GM23338 (cell line): ENCODE measurements at regions not wholly inside any gene's neighbourhood (a gene's known extent, or its start where the extent isn't known, plus 50 kb on each side); places are given as distances from the start of the nearest gene placed in this dataset.
"Not testable (repeated sequence)": the region's sequence is repeated elsewhere in the genome, so short reads cannot be mapped to it uniquely, and the experiment has no call there.

ENCODE experiments used
- ATAC-seq: fragments of 200-7000 bp; cut with Tn5 transposase; 3 replicates; pipeline ENCODE4 v1.9.1; 2020
- DNase-seq: peaks from one replicate; pipeline ENCODE4 v3.0.0-alpha.2; 2015; ENCODE audit warnings: low spot score
- H2AFZ ChIP-seq: fragments of 200-600 bp; sonication (generic); 2 replicates; pipeline ENCODE4 v1.8.0; 2016; ENCODE audit warnings: antibody characterized with exemption, mild to moderate bottlenecking, moderate library complexity
- H3F3A ChIP-seq: fragments of 200-600 bp; sonication (generic); replicated peaks from 2 replicates; pipeline ENCODE4 v1.8.0; 2017; ENCODE audit warnings: antibody characterized with exemption, mixed run types, low read depth
- H3K27ac ChIP-seq: fragments of 200-600 bp; sonication (generic); 2 replicates; pipeline ENCODE4 v1.6.1; 2016; ENCODE audit warnings: low read depth
- H3K27me3 ChIP-seq: fragments of 200-600 bp; sonication (generic); 2 replicates; pipeline ENCODE4 v1.8.0; 2016; ENCODE audit warnings: mild to moderate bottlenecking, mixed run types, moderate library complexity; ENCODE audit not compliant: insufficient read depth
- H3K36me3 ChIP-seq: fragments of 200-600 bp; sonication (generic); 2 replicates; pipeline ENCODE4 v1.8.0; 2016; ENCODE audit warnings: mild to moderate bottlenecking; ENCODE audit not compliant: insufficient read depth
- H3K4me1 ChIP-seq: fragments of 200-600 bp; sonication (generic); 2 replicates; pipeline ENCODE4 v1.8.0; 2016; ENCODE audit warnings: mild to moderate bottlenecking, moderate library complexity; ENCODE audit not compliant: insufficient read depth
- H3K4me2 ChIP-seq: fragments of 200-600 bp; sonication (generic); 2 replicates; pipeline ENCODE4 v1.7.1; 2017; ENCODE audit warnings: mixed run types
- H3K4me3 ChIP-seq: fragments of 200-600 bp; sonication (generic); 2 replicates; pipeline ENCODE4 v1.6.1; 2016; ENCODE audit warnings: mixed run types
- H3K79me2 ChIP-seq: fragments of 200-600 bp; sonication (generic); replicated peaks from 2 replicates; pipeline ENCODE4 v1.8.0; 2017; ENCODE audit warnings: mild to moderate bottlenecking; ENCODE audit not compliant: insufficient read depth
- H3K9me2 ChIP-seq: fragments of 200-600 bp; sonication (generic); 2 replicates; pipeline ENCODE4 v1.8.0; 2017; ENCODE audit not compliant: insufficient read depth
- H4K20me1 ChIP-seq: fragments of 200-600 bp; sonication (generic); replicated peaks from 2 replicates; pipeline ENCODE4 v1.8.0; 2017; ENCODE audit warnings: mild to moderate bottlenecking; ENCODE audit not compliant: insufficient read depth
- H3K27ac Mint-ChIP-seq: 2 replicates; pipeline ENCODE4 v1.8.0; 2020; ENCODE audit warnings: inconsistent platforms, mild to moderate bottlenecking, moderate library complexity, mixed read lengths
- H3K27me3 Mint-ChIP-seq: 3 replicates; pipeline ENCODE4 v1.8.0; 2022; ENCODE audit warnings: low read depth, mild to moderate bottlenecking, moderate library complexity, mixed read lengths, inconsistent platforms; ENCODE audit not compliant: insufficient read depth, poor library complexity
- H3K36me3 Mint-ChIP-seq: 3 replicates; pipeline ENCODE4 v1.8.0; 2021; ENCODE audit warnings: low read depth, mild to moderate bottlenecking, inconsistent platforms, moderate library complexity, mixed read lengths
- H3K4me1 Mint-ChIP-seq: 3 replicates; pipeline ENCODE4 v1.8.0; 2020; ENCODE audit warnings: mild to moderate bottlenecking, inconsistent platforms, mixed read lengths
- H3K4me3 Mint-ChIP-seq: 3 replicates; pipeline ENCODE4 v1.8.0; 2021; ENCODE audit warnings: moderate library complexity, mild to moderate bottlenecking, inconsistent platforms, mixed read lengths
- H3K9me3 Mint-ChIP-seq: 3 replicates; pipeline ENCODE4 v1.8.0; 2020; ENCODE audit warnings: moderate library complexity, mild to moderate bottlenecking, inconsistent platforms, mixed read lengths

DNA sequence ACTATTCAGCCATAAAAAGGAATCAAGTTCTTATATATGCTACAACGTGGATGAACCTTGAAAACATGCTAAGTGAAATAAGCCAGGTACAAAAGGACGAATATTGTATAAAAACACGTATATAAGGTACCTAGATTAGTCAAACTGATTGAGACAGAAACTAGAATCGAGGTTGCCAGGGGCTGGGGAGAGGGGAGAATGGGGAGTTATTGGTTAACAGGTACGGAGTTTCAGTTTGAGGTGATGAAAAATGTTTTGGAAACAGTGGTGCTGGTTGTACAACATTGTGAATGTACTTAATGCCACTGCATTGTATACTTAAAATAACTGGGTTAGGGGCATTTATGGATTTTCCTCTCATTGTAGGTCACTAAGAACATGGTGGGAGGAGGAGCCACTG lies 117.0 kb upstream of the PLGLB2 start:
- not testable (repeated sequence) for H2AFZ ChIP-seq, H3F3A ChIP-seq, H3K4me2 ChIP-seq, H3K4me3 Mint-ChIP-seq, H3K9me2 ChIP-seq, H4K20me1 ChIP-seq, H3K27me3 ChIP-seq, H3K9me3 Mint-ChIP-seq, DNase-seq, H3K27ac ChIP-seq, H3K79me2 ChIP-seq, H3K27ac Mint-ChIP-seq, H3K4me1 Mint-ChIP-seq, H3K36me3 Mint-ChIP-seq, H3K4me1 ChIP-seq, H3K27me3 Mint-ChIP-seq, H3K36me3 ChIP-seq, H3K4me3 ChIP-seq, ATAC-seq

DNA sequence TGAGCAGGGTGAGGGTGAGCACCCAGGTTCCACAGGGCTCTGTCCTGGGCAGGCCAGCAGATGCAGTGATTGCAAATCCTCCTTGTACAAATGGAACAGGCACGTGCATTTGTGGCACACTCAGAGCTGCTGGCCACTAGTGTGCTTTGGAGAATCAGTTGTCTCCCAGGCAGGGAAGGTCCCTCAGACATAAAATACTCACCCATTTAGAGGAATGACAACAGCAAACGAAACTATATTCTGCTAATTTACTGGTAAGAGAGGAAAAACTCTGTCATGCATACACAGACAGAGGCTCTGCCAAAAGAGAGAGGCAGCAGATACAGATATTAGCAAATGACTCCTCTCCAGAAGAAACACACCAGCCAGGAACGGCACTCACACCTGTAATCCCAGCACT lies 116.5 kb upstream of the PLGLB2 start:
- not testable (repeated sequence) for H3K27ac ChIP-seq, H3K27me3 ChIP-seq, H3K9me2 ChIP-seq, H3K79me2 ChIP-seq, H3K27ac Mint-ChIP-seq, H3K4me1 Mint-ChIP-seq, H3K4me1 ChIP-seq, H3K4me3 ChIP-seq, H2AFZ ChIP-seq, H3K36me3 ChIP-seq, H3K9me3 Mint-ChIP-seq, H3K36me3 Mint-ChIP-seq, H3K27me3 Mint-ChIP-seq, H3K4me3 Mint-ChIP-seq, H3K4me2 ChIP-seq, H4K20me1 ChIP-seq, ATAC-seq, DNase-seq, H3F3A ChIP-seq

DNA sequence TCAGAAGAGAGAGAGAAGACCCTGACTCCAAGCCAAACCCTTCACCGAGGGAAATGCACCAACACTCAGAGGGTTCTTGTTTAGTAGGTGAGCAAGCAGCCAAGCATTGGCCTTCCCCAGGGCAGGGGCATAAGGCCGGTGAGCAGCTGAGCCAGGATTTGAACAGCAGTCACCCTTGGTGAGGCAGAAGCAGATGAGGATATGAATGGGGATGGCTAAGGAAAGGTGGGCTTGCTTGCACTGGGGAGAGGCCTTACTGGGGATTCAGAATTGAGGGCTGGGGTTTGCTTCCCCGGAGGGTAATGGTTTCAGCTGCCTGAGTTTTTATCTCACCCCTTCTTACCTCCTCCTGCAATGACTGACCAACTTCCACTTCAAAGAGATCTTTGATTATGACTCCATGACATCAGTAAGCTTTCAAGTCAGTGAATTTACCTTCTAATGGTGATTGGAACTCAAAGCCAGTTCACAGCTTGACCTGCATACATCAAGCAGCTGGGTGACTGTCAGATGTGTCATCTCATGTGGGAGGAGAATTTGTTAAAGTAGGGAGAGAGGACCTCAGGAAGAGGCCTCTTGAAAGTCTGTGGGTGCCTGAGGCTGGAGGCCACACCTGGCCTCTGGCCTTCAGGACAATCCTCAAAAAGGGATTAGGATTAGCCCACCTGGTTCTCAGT lies 114.5 kb upstream of the PLGLB2 start:
- H2AFZ ChIP-seq, H3K4me1 Mint-ChIP-seq, ATAC-seq, H3K27me3 Mint-ChIP-seq, H3K27ac ChIP-seq, H3K4me3 Mint-ChIP-seq, H3F3A ChIP-seq, H3K36me3 Mint-ChIP-seq, H4K20me1 ChIP-seq, DNase-seq, H3K9me2 ChIP-seq, H3K9me3 Mint-ChIP-seq, H3K4me1 ChIP-seq, H3K36me3 ChIP-seq, H3K4me2 ChIP-seq, H3K4me3 ChIP-seq, H3K27ac Mint-ChIP-seq, H3K79me2 ChIP-seq, H3K27me3 ChIP-seq: not testable (repeated sequence)

DNA sequence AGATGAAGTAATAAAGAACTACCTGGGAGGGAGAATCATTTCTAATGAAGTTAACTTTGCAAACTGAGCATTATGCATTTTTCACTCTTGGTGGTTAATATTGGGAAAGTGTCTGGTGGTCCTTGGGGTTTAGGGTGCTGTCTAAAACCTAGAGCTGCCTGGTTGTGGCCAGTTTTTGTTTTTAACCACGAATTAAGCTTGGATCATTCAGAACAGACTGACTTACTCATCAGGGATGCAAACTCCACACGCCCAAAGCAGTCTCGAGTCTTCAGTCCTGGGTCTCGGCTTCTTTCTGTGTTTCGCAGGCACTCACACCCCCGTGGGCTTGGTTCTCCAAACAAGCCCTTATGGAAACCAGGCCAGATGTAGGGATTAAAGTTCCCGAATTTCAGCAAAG lies 113.8 kb upstream of the PLGLB2 start:
- DNase-seq, H3K9me2 ChIP-seq, H3K4me3 ChIP-seq, H3K4me3 Mint-ChIP-seq, H3K4me2 ChIP-seq, H3K27ac ChIP-seq, H4K20me1 ChIP-seq, H2AFZ ChIP-seq, H3F3A ChIP-seq, H3K79me2 ChIP-seq, ATAC-seq, H3K27ac Mint-ChIP-seq, H3K27me3 Mint-ChIP-seq, H3K36me3 Mint-ChIP-seq, H3K9me3 Mint-ChIP-seq, H3K4me1 ChIP-seq, H3K4me1 Mint-ChIP-seq, H3K27me3 ChIP-seq, H3K36me3 ChIP-seq: not testable (repeated sequence)

DNA sequence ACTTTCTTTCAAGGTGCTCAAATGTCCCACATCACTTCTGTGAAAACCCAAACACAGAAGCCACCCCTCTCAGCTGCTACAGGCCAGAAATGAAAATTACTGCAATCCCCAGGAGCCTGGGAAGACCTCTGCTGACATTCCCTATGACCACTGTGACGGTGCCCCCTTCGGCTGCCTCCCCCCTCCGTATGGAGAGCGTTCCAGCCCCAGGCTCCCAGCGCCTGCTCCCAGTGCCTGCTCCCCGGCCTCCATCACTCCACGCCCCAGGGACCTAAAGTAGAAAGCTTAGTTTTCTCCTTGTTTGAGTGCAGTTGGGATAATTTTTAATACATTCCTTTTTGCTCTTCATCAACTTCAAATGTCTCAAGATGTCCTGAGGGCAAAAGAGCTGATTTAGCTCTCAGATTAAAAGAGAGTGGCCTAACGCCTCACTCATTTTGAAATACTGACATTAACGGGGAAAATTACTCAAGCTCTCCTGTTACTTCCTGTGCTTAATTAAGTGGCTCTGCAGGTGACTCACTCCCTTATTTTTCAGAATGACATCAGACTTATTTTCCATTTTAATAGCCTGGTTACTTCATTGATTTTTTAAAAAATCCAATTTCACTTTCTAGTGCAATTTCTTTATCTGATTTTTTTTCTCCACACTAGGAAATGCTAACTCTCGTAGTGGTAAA lies 112.8 kb upstream of the PLGLB2 start:
- H4K20me1 ChIP-seq, H3K4me3 Mint-ChIP-seq, H3K27me3 Mint-ChIP-seq, H3K4me1 ChIP-seq, H3K36me3 ChIP-seq, H3K27me3 ChIP-seq, H3K27ac Mint-ChIP-seq, H3K4me2 ChIP-seq, H3K36me3 Mint-ChIP-seq, H2AFZ ChIP-seq, H3K4me1 Mint-ChIP-seq, H3F3A ChIP-seq, H3K9me2 ChIP-seq, H3K27ac ChIP-seq, H3K79me2 ChIP-seq, H3K9me3 Mint-ChIP-seq, H3K4me3 ChIP-seq: not testable (repeated sequence)
- ATAC-seq (peak; percentile 23; the same call in 1 of the 3 replicates), DNase-seq (peak; percentile 2)

DNA sequence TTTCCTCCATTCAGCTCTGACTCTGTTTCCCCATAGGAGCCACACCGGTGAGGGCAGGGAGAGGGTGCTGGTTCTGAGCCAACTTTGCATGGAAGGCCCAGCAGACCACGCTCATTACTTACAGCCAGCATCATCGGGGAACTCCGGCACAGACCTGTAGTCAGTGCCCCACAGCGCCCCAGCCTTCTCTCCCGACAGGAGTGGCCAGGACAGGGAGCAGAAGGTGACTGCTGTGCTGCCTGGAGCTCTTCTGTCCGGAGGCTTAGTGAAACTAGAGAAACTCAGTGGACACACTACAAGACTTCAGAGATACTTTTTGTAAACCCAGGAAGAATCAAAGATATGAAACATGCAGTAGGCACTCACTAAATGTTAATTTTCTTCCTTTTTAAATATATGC lies 111.6 kb upstream of the PLGLB2 start:
- not testable (repeated sequence) for ATAC-seq, H3K4me2 ChIP-seq, H3K4me1 Mint-ChIP-seq, H4K20me1 ChIP-seq, H3K27me3 Mint-ChIP-seq, H3K4me3 ChIP-seq, DNase-seq, H3K9me2 ChIP-seq, H3K4me1 ChIP-seq, H3K36me3 Mint-ChIP-seq, H3K4me3 Mint-ChIP-seq, H3K79me2 ChIP-seq, H3K36me3 ChIP-seq, H3F3A ChIP-seq, H3K9me3 Mint-ChIP-seq, H3K27ac ChIP-seq, H3K27me3 ChIP-seq, H2AFZ ChIP-seq, H3K27ac Mint-ChIP-seq

DNA sequence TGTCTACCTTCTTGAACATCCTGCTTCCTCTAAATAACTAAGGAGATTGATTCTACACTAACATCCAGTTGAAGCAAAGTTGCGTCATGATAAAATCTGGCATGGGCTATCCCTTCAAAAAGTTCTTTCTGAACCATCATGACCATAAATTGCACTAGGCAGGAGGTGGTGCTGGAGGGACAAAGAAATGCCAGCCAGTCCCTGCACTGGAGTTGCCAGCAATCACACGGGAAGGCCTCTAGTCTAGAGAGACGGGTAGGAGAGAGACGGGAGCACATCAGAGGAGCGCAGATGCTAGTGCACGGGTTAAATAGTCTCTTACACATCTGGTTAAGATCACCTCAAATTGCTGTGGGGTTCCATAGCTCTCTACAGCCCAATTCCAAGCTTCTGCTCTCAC lies 111.2 kb upstream of the PLGLB2 start:
- H3K27ac ChIP-seq, H3K4me3 ChIP-seq, H3K4me3 Mint-ChIP-seq, H3K9me2 ChIP-seq, H4K20me1 ChIP-seq, H3K4me2 ChIP-seq, H2AFZ ChIP-seq, H3K9me3 Mint-ChIP-seq, H3K27me3 Mint-ChIP-seq, H3K4me1 ChIP-seq, DNase-seq, H3K4me1 Mint-ChIP-seq, H3K36me3 Mint-ChIP-seq, H3K79me2 ChIP-seq, H3K36me3 ChIP-seq, ATAC-seq, H3F3A ChIP-seq, H3K27me3 ChIP-seq, H3K27ac Mint-ChIP-seq: not testable (repeated sequence)
